ENCODE measurements at regions not wholly inside any gene's neighbourhood (a gene's known extent, or its start where the extent isn't known, plus 50 kb on each side); places are given as distances from the start of the nearest gene placed in this dataset.
"Not testable (repeated sequence)": the region's sequence is repeated elsewhere in the genome, so short reads cannot be mapped to it uniquely, and the experiment has no call there.

DNA sequence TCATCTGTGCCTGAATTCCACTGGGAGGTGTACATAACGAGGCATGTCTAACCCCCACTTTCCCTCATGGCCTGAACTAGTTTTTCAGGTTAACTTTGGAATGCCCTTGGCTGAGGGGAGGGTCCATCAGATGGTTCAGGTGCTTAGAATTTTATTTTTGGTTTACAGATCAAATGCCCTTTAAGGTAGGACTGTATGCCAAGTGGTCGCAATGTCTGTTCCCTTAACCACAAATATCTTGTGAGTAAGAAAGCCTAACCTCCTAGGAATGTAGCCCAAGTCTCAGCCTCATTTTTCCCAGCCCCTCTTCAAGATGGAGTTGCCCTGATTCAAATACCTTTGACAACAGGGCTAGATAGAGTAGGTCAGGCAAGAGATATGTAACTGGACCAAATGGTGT lies 78.4 kb downstream of the RNASET2 start:
- no peak for DNase-seq

DNA sequence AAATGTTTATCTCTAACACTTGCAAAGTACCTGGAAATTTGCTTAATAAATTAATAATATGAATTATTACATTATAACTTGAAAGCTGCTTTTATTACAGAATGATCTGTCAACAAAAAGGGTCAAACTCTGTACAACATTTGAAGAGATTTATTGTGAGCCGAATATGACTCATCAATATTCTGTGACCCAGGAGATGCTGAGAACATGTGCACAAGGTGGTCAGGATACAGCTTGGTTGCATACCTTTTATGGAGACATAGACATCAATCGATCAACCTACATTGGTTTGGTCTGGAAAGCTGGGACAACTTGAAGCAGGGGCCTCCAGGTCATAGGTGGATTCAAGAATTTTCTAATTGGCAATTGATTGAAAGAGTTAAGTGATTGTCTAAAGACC lies 79.0 kb downstream of the RNASET2 start:
- DNase-seq, result no peak

DNA sequence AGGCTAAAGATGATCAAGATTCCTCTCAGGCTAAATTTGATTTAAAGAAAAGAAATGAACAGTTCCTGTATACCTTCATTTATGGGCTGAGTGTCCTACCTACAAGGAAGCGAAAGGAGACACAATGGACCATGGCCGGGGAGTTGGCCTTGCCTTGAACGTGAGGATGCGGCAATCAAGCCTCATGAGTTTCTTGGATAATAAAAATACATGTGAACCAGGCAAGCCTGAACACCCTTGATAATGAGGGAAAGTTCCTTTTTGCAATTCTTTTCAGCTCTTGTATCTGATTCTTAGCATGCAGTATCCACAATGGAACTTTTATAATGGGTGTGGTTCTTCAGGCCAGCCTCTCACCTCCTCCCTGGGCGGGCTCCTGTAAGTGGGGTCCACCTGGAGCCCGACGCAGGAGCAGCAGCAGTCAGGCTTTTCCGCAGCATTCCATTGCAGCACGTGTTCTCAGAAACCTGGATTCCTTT lies 83.8 kb downstream of the RNASET2 start:
- no peak for DNase-seq

DNA sequence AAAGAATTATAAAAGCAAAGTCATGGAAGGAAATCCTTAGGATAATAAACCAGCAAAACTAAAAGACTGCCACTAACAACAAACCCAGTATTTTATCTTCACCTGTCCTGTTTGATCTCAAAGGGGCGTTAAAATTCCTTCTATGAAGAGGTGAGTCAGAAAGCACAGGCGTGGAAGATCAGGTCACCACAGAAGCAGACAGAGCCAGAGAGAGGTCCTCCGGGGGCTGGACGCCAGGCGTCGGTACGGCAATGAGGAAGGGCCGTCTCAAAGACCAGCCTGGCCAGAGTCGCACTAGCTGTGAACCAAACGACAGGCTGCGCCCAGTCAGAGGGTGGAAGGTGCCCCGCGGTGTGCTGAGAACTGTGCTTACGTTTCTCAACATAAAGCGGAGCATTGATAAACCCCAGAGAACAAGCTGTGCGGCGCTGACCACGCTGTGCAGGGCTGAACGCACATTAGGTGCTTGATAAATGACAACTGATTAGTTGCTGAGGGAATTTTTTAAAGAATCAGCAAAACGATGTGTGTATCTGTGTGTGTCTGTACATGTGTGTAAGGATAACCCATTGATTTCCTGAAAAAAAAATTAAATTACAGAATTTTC lies 85.6 kb downstream of the RNASET2 start:
- DNase-seq, result no peak

DNA sequence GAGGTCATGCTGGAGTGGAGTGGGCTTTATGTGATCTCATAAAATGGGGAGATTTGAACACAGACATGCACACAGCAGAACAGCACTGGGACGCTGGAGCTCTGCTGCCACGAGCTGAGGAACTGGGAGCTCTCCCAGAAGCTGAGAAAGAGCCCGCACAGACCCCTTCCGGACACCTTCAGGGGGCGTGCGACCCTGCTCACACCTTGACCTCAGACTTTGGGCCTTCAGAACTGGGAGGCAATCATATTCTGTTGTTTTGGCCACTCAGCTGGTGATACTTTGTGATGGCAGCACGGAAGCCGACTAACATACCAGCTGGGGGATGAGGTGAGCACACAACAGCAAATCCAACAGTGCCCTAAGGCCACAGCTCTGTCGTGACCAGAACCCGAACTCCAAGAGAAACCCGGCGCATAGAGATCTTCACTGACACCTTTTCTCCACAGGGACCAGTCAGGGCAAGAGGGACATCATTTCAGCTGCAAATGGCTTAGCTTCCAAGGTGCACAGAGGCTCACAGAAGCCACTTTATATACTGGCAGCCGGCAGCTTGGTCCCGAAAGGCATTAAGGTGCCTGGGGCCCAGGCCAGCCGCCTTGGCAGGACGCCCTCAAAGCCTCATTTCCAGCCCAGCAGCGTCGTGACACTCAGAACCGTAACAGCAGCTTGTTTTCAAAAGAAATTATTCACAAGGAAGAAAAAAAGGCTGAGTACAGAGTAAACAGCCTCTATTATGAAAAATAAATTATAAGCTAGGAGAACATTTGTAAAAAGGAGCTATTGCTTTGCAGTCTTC lies 89.3 kb downstream of the RNASET2 start:
- no peak for DNase-seq

DNA sequence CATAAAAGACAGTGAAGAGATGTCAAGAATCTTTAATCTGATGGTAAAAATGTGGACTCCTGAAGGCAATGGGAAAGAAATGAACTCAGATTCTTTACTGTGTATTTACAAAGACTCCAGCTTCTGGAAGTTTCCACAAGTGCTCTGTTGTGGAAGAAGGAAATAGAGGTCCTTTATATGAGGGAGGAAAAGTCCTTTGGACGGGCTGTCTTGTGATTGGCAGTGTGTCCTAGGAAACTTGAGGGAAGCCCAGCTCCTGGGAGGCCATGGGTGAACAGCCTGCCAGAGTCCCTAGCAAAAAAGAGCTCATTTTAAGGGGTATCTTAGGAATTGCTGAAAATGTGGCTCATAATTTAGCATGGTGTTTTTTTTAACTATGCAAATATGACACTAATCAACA lies 92.0 kb downstream of the RNASET2 start:
- DNase-seq, result no peak

DNA sequence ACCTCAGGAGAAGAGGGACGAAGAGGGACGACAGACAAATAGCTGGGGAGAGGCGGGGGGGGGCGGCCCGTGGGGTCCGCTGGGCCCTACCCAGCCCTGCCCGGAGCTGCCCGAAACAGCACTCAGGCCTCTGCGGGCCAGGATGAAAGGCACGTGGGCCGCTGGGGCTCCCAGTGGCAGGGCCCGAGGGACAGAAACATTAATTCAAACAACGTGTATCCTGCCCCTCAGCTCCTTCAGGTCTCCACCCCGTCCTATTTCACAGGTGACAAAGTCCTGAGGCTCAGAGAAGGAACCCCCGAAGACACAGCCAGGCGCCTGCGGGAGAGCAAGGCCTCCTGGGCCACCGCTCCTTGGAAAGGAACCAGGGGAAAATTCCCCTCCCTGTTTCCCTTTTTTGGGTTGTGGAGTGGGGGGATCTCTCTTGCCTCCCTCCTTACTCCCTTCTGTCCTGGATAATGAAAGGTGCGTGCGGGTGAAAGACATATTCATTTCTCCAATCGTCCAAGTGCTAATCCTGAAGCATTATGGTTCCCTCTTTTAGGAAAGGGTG lies 93.3 kb downstream of the RNASET2 start:
- DNase-seq, result no peak

DNA sequence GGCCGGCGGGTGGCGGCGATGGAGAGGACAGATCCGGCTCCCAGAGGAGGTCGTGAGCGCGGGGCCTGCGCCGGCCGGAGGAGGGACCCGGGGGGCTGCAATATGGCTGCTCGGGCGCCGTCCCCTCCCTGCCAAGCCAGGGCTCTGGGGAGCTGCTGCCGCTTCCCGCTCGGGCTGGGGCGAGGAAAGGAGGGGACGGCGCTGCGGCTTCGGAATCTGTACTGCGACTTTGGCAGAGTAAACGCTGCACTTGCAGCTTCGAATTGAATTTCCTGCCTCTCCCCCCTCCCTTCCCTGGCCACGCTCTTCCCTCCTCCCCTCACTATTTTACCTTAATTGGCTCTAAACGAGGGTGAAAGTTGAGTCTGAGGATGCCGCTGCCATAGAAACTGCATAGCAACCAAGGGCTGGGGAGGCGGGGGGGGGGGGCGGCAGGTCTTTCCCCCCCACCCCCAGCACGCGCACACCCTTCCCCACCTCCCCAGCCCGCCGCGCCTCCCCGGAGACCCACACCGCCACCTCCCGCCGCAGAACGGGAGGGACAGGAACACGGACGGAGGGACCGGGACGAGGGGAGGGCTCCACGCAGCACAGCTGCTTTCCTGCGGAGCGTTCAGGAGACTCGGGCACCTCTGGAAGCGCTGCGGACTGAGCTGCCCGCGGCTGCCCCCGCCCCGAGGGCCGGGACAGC lies 93.9 kb downstream of the RNASET2 start:
- DNase-seq, result no peak

DNA sequence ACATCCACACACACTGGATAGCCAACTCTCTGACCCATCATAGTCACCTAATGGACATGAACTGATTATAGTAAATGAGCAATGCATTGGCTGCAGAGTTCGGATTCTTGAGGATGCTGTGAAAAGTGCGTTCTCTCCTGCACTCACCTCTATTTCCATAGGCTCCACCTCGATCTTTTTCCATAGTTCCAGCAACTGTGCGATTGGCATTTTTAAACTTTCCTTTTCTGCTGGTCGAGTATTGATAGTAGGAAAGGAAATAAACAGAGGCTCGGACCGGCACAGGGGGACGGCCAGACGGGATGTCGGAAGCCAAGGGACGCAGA lies 94.4 kb downstream of the RNASET2 start:
- no peak for DNase-seq

DNA sequence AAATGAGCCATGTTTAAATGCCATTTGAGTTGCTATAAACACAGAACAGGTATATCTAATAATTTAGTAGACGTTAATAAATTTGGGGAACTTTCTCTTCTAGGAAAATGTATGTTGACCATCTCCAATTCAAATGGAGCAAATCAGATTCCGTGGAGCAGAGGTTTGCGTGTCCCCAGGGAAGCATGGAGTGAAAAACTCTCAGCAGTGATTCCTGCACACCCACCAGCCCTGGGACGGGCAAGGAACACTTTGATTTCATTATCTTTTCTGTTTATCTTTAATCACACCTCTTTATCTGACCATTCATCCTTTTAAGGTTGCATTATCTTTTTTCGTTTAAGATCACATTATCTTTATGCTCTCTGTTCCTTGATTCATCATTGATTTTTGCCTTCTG lies 95.0 kb downstream of the RNASET2 start:
- no peak for DNase-seq

DNA sequence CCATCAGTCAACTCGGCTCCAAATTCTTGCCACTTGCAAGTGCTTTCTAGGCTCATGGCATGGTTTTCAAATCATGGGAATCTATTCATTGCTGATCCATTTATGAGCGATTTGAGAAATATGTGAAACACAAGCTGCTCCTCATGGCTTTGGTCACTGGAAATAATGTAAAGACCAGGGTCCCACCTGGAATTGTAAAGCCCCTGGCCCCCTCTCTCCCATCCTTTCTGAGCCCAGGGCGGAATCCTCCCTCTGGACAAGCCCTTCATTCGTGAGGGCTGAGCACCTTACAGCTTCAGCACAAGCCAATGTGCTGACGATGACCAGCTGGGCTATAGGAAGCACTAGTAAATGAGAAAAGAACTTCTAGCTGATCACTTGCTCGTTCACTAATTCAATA lies 96.0 kb downstream of the RNASET2 start:
- no peak for DNase-seq

DNA sequence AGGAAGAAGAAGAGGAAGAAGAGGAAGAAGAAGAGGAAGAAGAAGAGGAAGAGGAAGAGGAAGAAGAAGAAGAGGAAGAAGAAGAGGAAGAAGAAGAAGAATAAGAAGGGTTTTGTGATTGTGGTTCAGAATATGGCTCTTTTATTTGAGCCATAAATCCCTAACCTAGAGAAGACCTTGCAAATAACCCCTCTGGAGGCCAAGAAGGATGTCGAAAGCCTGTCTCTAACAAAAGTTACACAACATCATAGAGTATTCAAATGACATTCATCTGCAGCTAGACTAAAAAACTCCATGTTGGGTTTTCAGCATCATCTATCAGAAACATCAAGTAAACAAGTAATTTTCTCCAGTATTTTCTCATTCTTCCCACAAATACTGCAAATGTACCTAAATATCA lies 100.9 kb downstream of the RNASET2 start:
- DNase-seq, result no peak

DNA sequence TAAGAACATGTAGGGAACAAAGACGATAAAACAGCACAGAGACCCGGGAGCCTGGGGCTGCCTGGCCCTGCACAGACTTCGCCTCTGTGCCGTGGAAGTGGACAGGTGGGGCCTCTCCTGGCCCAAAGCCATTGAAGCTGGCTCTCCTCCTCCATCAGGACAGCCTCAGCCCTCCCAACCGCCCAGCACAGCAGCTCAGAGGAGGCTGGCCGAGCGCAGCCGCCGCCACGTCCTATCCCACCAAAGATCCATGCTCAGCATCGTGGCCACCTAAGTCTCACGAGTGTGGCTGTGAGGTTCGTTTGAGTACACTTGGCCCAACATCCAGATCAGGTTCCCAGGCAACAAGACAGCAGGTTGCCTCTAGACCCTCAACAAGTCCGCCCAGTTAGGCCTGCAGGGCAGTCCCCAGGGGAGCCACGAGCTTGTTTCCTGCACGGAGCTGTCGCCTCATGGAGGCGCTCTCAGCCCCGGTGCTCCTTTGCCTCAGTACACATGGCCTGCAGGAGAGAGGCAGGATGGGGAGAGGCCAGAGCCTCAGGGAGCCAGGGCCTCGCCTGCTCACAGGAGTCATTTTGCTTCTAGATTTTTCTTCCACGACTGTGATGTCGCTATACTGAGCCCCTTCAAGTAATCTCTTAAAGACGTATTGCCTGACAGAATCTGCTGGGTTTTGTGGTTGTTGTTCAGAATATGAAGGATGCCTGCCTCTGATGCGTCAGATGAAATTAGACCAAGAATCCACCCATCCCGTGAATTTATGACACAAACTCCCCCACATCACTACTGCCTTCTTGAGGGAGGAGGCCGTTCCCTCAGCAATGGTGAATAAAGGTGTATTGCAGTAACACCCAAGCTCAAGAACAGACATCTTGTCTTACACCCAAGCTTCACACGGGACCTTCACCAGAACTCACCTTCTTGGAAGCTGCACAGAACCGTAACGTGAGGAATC lies 102.7 kb downstream of the RNASET2 start:
- no peak for DNase-seq

DNA sequence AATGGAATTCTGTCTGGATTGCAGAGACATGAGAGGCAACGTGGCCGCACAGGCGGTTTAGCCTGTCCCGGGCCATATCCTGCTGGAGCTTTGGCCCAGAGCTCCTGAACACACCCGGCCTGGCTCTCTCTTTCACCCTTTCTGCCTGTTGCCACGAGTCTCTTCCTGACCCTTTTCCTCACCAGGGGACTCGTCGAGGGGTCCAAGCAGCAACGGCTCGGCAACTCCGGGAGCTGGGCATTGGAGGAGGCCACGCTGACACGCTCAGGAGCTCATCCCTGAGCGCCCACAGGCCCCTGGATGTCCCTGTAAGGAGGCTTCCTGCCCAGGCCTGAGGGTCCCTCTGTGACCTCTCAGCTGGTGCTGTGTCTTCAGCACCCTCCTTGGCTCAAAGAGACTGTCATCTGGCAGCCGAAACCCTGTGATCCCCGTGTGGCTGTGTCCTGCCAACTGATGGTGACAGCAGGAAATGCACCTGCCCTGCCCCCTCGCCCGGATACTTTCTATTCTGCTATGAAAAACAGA lies 103.8 kb downstream of the RNASET2 start:
- no peak for DNase-seq

DNA sequence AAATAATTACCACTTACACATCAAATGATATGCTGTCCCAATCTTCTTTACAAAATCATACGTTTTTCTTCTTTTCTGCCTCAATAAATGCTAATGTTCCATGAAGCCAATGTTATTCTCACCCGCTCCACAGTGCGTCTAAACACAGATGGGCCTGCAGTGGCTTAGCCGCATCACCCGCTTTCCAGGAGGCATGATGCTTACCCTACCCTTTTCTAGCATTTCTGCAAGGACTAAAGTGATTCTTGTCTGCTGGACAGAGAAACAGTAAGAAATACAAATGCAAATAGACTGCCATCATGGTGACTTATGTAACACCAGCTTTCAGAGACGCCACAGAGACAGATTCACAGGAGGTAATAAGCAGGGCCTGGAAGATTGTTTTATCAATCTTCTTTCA lies 104.4 kb downstream of the RNASET2 start:
- DNase-seq, result no peak

DNA sequence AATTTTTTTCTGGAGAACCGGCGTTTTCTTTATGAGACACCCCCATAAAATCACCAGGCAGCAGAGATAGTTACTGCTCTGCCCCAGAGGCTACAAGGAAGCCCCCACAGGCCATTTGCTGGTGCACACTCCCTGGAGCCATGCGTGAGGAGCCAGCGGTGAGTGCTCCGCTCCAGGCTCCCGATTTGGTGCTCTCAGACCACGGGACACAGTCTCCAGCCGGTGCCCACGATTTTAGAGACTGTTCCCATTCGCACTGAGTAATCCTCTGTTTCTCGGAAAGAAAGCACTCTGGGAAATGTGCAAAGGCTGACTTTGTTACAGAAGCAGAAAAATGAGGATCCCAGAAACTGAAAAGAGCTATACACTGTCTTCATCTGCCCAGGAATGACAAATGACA lies 104.9 kb downstream of the RNASET2 start:
- no peak for DNase-seq

DNA sequence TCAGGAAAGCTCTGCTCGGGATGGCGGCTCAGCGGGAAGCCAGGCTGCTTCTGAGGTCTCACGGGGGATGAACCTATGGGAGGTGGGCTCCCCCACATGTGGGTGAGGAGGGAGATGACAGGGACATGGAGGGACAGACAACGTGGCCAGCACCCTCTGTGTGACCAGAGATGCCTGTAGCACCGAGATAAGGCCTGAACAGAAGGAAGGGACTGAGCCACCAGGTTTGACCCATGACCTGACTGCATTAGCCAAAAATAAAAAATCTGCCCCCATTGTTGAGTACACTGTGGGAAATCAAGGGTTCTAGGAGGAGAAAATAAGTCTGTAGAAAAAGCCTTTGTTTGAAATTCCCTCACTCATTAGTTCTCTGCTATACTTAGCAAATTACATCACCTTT lies 105.7 kb downstream of the RNASET2 start:
- no peak for DNase-seq

DNA sequence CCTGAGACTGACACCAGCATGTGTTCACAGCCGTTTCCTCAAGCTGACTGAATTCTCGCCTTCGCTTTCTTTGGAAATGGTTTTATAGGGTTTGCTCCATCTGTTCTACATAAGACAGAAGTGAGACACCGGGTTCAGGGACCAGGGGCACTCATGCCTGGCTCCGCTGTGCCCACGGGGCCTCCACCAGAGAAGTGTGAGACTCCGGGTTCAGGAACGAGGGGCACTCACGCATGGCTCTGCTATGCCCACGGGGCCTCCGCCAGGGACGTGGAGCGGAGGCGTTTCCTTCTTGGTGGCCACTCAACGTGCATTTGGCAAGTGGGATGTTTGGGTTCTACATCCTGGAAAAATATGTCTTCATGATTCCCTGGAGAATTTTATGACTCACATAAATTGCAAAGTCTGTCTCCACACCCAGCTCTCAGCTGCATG lies 106.6 kb downstream of the RNASET2 start:
- no peak for DNase-seq

DNA sequence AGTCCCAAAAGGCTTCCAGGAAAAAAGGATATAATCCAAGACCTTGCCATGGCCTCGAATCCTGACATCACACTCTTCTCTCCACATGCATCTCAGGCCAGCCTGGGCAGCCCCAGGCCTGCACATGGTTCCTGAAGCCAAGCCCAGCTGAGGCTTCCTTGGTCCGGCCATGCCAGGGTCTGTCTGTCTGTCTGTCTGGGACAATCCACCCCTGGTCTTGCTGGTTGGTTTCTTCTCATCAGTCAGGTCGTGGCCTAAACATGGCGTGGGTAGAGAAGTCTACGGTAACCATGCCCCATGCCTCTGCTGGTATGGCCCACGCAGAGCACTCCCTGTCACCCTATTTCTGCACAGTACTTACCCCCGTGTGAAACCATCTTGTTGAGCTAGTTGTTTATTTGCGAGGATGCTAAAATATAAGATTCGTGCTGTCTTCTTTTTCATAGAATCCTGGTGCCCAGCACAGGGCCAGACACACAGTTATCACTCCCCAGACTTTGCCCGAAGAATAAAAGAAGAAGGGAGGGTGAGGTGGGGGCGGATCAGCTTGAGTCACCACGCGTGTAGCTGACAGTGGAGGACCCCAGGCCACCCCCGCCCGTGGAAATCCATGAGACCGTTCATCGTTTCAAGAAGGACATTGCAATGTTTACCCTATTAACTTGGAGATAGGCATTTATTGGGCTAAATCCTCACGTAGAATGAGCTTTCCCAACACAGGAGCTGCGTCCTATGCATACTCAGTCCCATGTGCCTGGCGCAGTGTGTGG lies 107.2 kb downstream of the RNASET2 start:
- DNase-seq, result no peak

DNA sequence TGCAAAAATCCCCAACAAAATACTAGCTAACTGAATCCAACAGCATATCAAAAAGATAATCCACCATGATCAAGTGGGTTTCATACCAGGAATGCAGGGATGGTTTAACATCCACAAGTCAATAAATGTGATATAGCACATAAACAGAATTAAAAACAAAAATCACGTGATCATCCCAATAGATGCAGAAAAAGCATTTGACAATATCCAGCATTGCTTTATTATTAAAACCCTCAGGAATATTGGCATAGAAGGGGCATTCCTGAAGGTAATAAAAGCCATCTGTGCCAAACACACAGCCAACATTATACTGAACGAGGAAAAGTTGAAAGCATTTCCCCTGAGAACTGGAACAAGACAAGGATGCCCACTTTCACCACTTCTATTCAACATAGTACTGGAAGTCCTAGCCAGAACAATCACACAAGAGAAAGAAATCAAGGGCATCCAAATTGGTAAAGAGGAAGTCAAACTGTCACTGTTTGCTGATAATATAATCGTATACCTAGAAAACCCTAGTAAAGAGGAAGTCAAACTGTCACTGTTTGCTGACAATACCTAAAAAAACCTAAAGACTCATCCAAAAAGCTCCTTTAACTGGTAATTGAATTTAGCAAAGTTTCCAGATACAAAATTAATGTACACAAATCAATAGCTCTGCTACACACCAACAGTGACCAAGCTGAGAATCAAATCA lies 109.8 kb downstream of the RNASET2 start:
- not testable (repeated sequence) for DNase-seq

DNA sequence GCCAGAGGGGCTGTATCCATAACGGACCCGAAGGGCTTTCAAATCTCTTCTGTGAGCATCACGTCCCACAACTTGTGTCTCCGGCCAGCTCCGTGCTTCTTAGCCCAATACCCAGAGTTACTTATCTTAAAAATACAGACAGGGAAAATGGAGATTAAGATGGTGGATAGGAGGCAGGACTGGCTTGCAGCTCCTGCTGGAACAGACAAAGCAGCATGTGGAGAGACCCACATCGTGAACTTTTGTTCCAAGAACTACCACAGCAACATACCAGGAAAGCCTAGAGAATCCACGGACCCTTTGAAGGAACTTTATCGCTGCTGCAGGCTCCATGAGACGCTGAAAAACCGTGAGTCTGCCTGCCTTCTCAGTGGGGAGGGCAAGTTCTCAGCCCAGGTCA lies 113.7 kb downstream of the RNASET2 start:
- DNase-seq, result no peak
